ENCODE measurements at regions not wholly inside any gene's neighbourhood (a gene's known extent, or its start where the extent isn't known, plus 50 kb on each side); places are given as distances from the start of the nearest gene placed in this dataset.

- H3K27ac ChIP-seq, result peak overlapping the region; percentile 65
- no peaks in the 10 kb centered on the region for H3K27me3 ChIP-seq (ENCODE audit: insufficient read depth in 3 of 3, low read length in 2 of 3)
- WGBS, 3 donors, result 31 to 37% (median 32%) methylated on average over 2 of the region's 2 CpGs
- H3K4me3 ChIP-seq, result no peak overlapping the region
- H3K4me1 ChIP-seq, result peaks cover 26% of the 10 kb centered on the region
- peak; percentile 78 to 85 (median 83) for ATAC-seq
- intact Hi-C loops (cut with DNase I), result loop anchor here in 1 of 2 donors (10.0 kb wide), 1 partner anchor 855 kb away; no protein-coding TSS in a partner anchor
- TF ChIP-seq CTCF (IDR thresholded peaks at IDR 0.05), result no peak
- H3K36me3 ChIP-seq (ENCODE audit: insufficient read depth in 1 of 2, low read depth in 1 of 2), result peaks cover 0 to 15% of the 10 kb centered on the region in 2 donors
- no peak for DNase-seq
- no peaks in the 10 kb centered on the region for H3K9me3 ChIP-seq
These were observed 73.2 kb upstream of the JAK1 start for GRCh38 chr1:65039508-65039907.

DNA sequence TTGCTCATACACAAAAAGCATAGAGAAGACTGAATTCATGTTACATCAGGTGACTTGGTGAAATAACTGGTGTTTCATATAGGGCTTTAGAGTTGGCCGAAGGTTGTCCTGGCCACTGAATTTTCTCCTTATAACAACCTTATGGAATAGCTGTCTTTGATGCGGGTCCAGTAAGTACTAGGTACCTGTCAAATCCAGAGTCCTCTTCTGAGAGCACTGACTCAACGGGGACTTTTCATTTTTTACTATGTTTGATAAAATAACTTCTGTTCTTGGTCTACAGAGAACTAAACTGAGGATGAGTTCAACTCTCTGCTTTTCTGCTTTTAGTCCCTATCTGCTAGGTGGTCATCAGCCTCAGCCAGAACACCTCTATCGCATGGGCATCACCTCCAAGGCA, 76.1 kb upstream of the JAK1 start:
- intact Hi-C loops (cut with DNase I), result no loop called here
- no peak for TF ChIP-seq CTCF (IDR thresholded peaks at IDR 0.05)
- no peaks in the 10 kb centered on the region for H3K36me3 ChIP-seq (ENCODE audit: insufficient read depth in 1 of 2, low read depth in 1 of 2)
- ATAC-seq, result no peak
- peaks cover 26% of the 10 kb centered on the region for H3K4me1 ChIP-seq
- no peak for DNase-seq
- no peaks in the 10 kb centered on the region for H3K9me3 ChIP-seq
- no peak overlapping the region for H3K27ac ChIP-seq
- H3K4me3 ChIP-seq, result no peak overlapping the region
- 95 to 98% (median 97%) methylated on average over 4 of the region's 4 CpGs for WGBS, 3 donors
- H3K27me3 ChIP-seq (ENCODE audit: insufficient read depth in 3 of 3, low read length in 2 of 3), result no peaks in the 10 kb centered on the region

DNA sequence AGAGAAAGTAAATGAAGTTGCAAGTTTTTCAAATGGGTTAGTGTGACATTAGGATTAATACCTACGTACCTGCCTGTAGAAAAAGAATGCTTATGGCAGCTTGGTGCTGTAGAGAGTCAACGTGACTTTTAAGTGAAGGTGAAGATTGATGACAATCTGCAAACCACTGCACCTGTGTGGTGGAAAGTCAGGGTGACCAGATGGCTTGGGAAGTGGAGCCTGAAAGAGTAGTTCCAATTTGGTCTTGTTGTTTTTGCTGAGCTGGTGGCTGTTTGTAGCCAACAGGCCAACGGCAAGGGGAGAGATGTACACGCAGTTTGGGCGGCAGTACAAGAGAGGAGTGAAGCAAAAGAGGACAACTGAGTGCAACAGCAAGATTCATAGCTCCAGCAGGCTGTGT, 78.1 kb upstream of the JAK1 start:
- intact Hi-C loops (cut with DNase I), result no loop called here
- no peak for ATAC-seq

DNA sequence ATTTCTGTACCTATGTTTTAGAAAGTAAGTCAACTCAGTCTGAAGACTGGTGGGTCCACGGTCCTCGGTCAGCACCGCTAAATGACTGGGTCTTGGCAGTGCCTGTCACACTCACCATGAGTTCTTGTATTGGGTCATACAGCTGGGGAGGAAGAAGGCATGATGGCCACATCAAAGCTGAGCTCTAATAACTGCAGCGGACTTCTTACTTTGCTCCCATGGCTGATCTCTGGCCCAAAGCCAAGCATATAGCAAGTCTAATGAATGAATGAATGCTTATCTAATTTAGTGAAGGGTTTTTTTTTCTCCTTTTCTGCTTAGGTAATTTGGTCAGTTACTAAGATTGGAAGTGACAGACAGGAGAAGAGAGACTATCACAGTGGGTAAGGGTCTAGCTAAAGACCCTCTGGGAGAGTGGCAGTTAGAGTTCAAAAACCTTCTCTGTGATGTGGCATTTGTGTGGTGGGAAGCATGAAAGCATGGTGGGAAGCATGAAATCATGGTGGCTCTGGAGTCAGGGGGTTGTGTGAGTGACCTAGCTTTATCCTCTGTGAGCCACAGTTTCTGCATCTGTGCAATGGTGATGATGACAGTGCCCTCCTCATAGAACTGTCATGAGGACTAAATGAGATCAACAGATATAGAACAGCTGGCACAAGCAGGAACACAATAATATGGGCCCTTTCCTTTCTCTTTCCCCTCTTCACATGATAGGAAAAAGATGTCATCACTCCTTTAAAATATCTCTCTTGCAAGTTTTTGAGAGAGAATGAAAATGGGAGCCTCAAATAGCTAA, 78.9 kb upstream of the JAK1 start:
- Histone ChIP-seq H3K4me3 (no peak overlapping the region), H3K4me1 (peaks cover 16% of the 10 kb centered on the region), H3K36me3 (ENCODE audit: insufficient read depth in 1 of 2, low read depth in 1 of 2) (peaks cover 0 to 8% of the 10 kb centered on the region in 2 donors), H3K27ac (no peak overlapping the region), H3K9me3 (no peaks in the 10 kb centered on the region), H3K27me3 (ENCODE audit: insufficient read depth in 3 of 3, low read length in 2 of 3) (no peaks in the 10 kb centered on the region)
- no peak for DNase-seq
- intact Hi-C loops (cut with DNase I), result loop anchor here in 1 of 2 donors (5.0 kb wide), 1 partner anchor 33 kb away; no protein-coding TSS in a partner anchor
- WGBS, 3 donors, result 85 to 90% (median 89%) methylated on average over 4 of the region's 4 CpGs
- no peak for ATAC-seq
- TF ChIP-seq CTCF (IDR thresholded peaks at IDR 0.05), result no peak

More for the DNA sequence above, 78.1 kb upstream of the JAK1 start:
- no peak for DNase-seq
- TF ChIP-seq CTCF (IDR thresholded peaks at IDR 0.05), result no peak
- H3K9me3 ChIP-seq, result no peaks in the 10 kb centered on the region
- H3K27ac ChIP-seq, result no peak overlapping the region
- H3K4me1 ChIP-seq, result peaks cover 23% of the 10 kb centered on the region
- no peak overlapping the region for H3K4me3 ChIP-seq
- peaks cover 0 to 4% of the 10 kb centered on the region in 2 donors for H3K36me3 ChIP-seq (ENCODE audit: insufficient read depth in 1 of 2, low read depth in 1 of 2)
- H3K27me3 ChIP-seq (ENCODE audit: insufficient read depth in 3 of 3, low read length in 2 of 3), result no peaks in the 10 kb centered on the region
- WGBS, 3 donors, result 50 to 73% (median 54%) methylated on average over 5 of the region's 5 CpGs

Data from psoas muscle (tissue), 7 donors.